GM23338 (cell line): ENCODE measurements at regions not wholly inside any gene's neighbourhood (a gene's known extent, or its start where the extent isn't known, plus 50 kb on each side); places are given as distances from the start of the nearest gene placed in this dataset.

Experiments
- ATAC-seq: fragments of 200-7000 bp; cut with Tn5 transposase; 3 replicates; pipeline ENCODE4 v1.9.1; 2020
- DNase-seq: peaks from one replicate; pipeline ENCODE4 v3.0.0-alpha.2; 2015; ENCODE audit warnings: low spot score
- H2AFZ ChIP-seq: fragments of 200-600 bp; sonication (generic); 2 replicates; pipeline ENCODE4 v1.8.0; 2016; ENCODE audit warnings: antibody characterized with exemption, mild to moderate bottlenecking, moderate library complexity
- H3F3A ChIP-seq: fragments of 200-600 bp; sonication (generic); replicated peaks from 2 replicates; pipeline ENCODE4 v1.8.0; 2017; ENCODE audit warnings: antibody characterized with exemption, mixed run types, low read depth
- H3K27ac ChIP-seq: fragments of 200-600 bp; sonication (generic); 2 replicates; pipeline ENCODE4 v1.6.1; 2016; ENCODE audit warnings: low read depth
- H3K27me3 ChIP-seq: fragments of 200-600 bp; sonication (generic); 2 replicates; pipeline ENCODE4 v1.8.0; 2016; ENCODE audit warnings: mild to moderate bottlenecking, mixed run types, moderate library complexity; ENCODE audit not compliant: insufficient read depth
- H3K36me3 ChIP-seq: fragments of 200-600 bp; sonication (generic); 2 replicates; pipeline ENCODE4 v1.8.0; 2016; ENCODE audit warnings: mild to moderate bottlenecking; ENCODE audit not compliant: insufficient read depth
- H3K4me1 ChIP-seq: fragments of 200-600 bp; sonication (generic); 2 replicates; pipeline ENCODE4 v1.8.0; 2016; ENCODE audit warnings: mild to moderate bottlenecking, moderate library complexity; ENCODE audit not compliant: insufficient read depth
- H3K4me2 ChIP-seq: fragments of 200-600 bp; sonication (generic); 2 replicates; pipeline ENCODE4 v1.7.1; 2017; ENCODE audit warnings: mixed run types
- H3K4me3 ChIP-seq: fragments of 200-600 bp; sonication (generic); 2 replicates; pipeline ENCODE4 v1.6.1; 2016; ENCODE audit warnings: mixed run types
- H3K79me2 ChIP-seq: fragments of 200-600 bp; sonication (generic); replicated peaks from 2 replicates; pipeline ENCODE4 v1.8.0; 2017; ENCODE audit warnings: mild to moderate bottlenecking; ENCODE audit not compliant: insufficient read depth
- H3K9me2 ChIP-seq: fragments of 200-600 bp; sonication (generic); 2 replicates; pipeline ENCODE4 v1.8.0; 2017; ENCODE audit not compliant: insufficient read depth
- H4K20me1 ChIP-seq: fragments of 200-600 bp; sonication (generic); replicated peaks from 2 replicates; pipeline ENCODE4 v1.8.0; 2017; ENCODE audit warnings: mild to moderate bottlenecking; ENCODE audit not compliant: insufficient read depth
- H3K27ac Mint-ChIP-seq: 2 replicates; pipeline ENCODE4 v1.8.0; 2020; ENCODE audit warnings: inconsistent platforms, mild to moderate bottlenecking, moderate library complexity, mixed read lengths
- H3K27me3 Mint-ChIP-seq: 3 replicates; pipeline ENCODE4 v1.8.0; 2022; ENCODE audit warnings: low read depth, mild to moderate bottlenecking, moderate library complexity, mixed read lengths, inconsistent platforms; ENCODE audit not compliant: insufficient read depth, poor library complexity
- H3K36me3 Mint-ChIP-seq: 3 replicates; pipeline ENCODE4 v1.8.0; 2021; ENCODE audit warnings: low read depth, mild to moderate bottlenecking, inconsistent platforms, moderate library complexity, mixed read lengths
- H3K4me1 Mint-ChIP-seq: 3 replicates; pipeline ENCODE4 v1.8.0; 2020; ENCODE audit warnings: mild to moderate bottlenecking, inconsistent platforms, mixed read lengths
- H3K4me3 Mint-ChIP-seq: 3 replicates; pipeline ENCODE4 v1.8.0; 2021; ENCODE audit warnings: moderate library complexity, mild to moderate bottlenecking, inconsistent platforms, mixed read lengths
- H3K9me3 Mint-ChIP-seq: 3 replicates; pipeline ENCODE4 v1.8.0; 2020; ENCODE audit warnings: moderate library complexity, mild to moderate bottlenecking, inconsistent platforms, mixed read lengths
- CTCF ChIP-seq, 2 experiments: fragments of 200-600 bp in 1 of 2; sonication (generic) in 1 of 2; conservative IDR thresholded peaks; 2 replicates each; pipeline versions ENCODE4 v1.5.1 to v1.6.1; 2016 to 2017; ENCODE audit warnings: antibody characterized with exemption in 2 of 2, low read depth in 2 of 2, mild to moderate bottlenecking in 2 of 2, moderate library complexity in 1 of 2
- ETS1 ChIP-seq: IDR thresholded peaks from 2 replicates; pipeline ENCODE4 v1.6.1; 2016; ENCODE audit warnings: antibody characterized with exemption
- EZH2 ChIP-seq: fragments of 200-600 bp; sonication (generic); IDR thresholded peaks from one replicate; pipeline ENCODE4 v1.8.0; 2017; ENCODE audit warnings: antibody characterized with exemption, mild to moderate bottlenecking, low read depth; ENCODE audit not compliant: unreplicated experiment
- JUNB ChIP-seq: IDR thresholded peaks from one replicate; pipeline ENCODE4 v1.6.1; 2016; ENCODE audit warnings: antibody characterized with exemption; ENCODE audit not compliant: unreplicated experiment
- POLR2AphosphoS5 ChIP-seq: IDR thresholded peaks from 2 replicates; pipeline ENCODE4 v1.6.1; 2016; ENCODE audit warnings: antibody characterized with exemption, low read depth
- REST ChIP-seq: IDR thresholded peaks from one replicate; pipeline ENCODE4 v1.6.1; 2018; ENCODE audit warnings: antibody characterized with exemption; ENCODE audit not compliant: unreplicated experiment

- TF ChIP-seq REST = no peak
- no peak for TF ChIP-seq EZH2
- no peak for TF ChIP-seq JUNB
- TF ChIP-seq CTCF (conservative IDR thresholded peaks at IDR 0.05; ENCODE audit: low read depth in 2 of 2) = no peak
Observed at GRCh38 chr2:12066116-12066515, 319.7 kb downstream of the LPIN1 start (continued).

GRCh38 chr2:12066986-12067385 is 320.6 kb downstream of the LPIN1 start:
- ATAC-seq = no peak
- no peak for TF ChIP-seq ETS1
- TF ChIP-seq EZH2 = no peak
- TF ChIP-seq CTCF (conservative IDR thresholded peaks at IDR 0.05; ENCODE audit: low read depth in 2 of 2) = no peak
- no peak for TF ChIP-seq POLR2AphosphoS5
- no peak for TF ChIP-seq REST

More at GRCh38 chr2:12066986-12067385, 320.6 kb downstream of the LPIN1 start:
- H3F3A ChIP-seq = no peaks in the 10 kb centered on the region
- no peak overlapping the region for H3K4me3 ChIP-seq
- no peaks in the 10 kb centered on the region for H3K36me3 ChIP-seq
- H2AFZ ChIP-seq = no peak overlapping the region
- Mint-ChIP-seq H3K4me3 (no peak overlapping the region), H3K36me3 (no peaks in the 10 kb centered on the region), H3K9me3 (no peaks in the 10 kb centered on the region), H3K27ac (no peak overlapping the region), H3K27me3 (no peaks in the 10 kb centered on the region), H3K4me1 (peaks cover 6% of the 10 kb centered on the region)
- no peak overlapping the region for H3K4me2 ChIP-seq
- H3K79me2 ChIP-seq = no peaks in the 10 kb centered on the region
- peaks cover 4% of the 10 kb centered on the region; the same call in 1 of the 2 replicates for H3K4me1 ChIP-seq
- no peak for DNase-seq
- H3K27me3 ChIP-seq = no peaks in the 10 kb centered on the region
- H3K27ac ChIP-seq = no peak overlapping the region
- no peaks in the 10 kb centered on the region for H4K20me1 ChIP-seq
- H3K9me2 ChIP-seq = peaks cover 15% of the 10 kb centered on the region; the same call in 1 of the 2 replicates
